Tibial nerve (tissue), 4 donors: ENCODE measurements at regions not wholly inside any gene's neighbourhood (a gene's known extent, or its start where the extent isn't known, plus 50 kb on each side); places are given as distances from the start of the nearest gene placed in this dataset.

Source experiments
- EP300 ChIP-seq, 2 donors: sonication (generic); formaldehyde crosslinking; IDR thresholded peaks; one replicate each; pipeline ENCODE4 v1.6.1; 2017; ENCODE audit warnings: antibody characterized with exemption in 2 of 2, mild to moderate bottlenecking in 1 of 2
- POLR2A ChIP-seq, 2 donors: fragments of 450-650 bp; IDR thresholded peaks; one replicate each; pipeline ENCODE4 v1.6.1; 2017; ENCODE audit warnings: antibody characterized with exemption in 2 of 2, mild to moderate bottlenecking in 2 of 2, moderate library complexity in 2 of 2
- TF ChIP-seq, protein P1 (sequence below), 5 experiments: fragments of 200-600 bp in 3 of 5; fragments of 450-650 bp in 2 of 5; sonication (generic) in 3 of 5; IDR thresholded peaks; one replicate each; pipeline ENCODE4 v1.5.1; 2016 to 2019; ENCODE audit warnings: antibody characterized with exemption in 5 of 5, mild to moderate bottlenecking in 3 of 5, moderate library complexity in 2 of 5

- TF ChIP-seq, protein P1, sequence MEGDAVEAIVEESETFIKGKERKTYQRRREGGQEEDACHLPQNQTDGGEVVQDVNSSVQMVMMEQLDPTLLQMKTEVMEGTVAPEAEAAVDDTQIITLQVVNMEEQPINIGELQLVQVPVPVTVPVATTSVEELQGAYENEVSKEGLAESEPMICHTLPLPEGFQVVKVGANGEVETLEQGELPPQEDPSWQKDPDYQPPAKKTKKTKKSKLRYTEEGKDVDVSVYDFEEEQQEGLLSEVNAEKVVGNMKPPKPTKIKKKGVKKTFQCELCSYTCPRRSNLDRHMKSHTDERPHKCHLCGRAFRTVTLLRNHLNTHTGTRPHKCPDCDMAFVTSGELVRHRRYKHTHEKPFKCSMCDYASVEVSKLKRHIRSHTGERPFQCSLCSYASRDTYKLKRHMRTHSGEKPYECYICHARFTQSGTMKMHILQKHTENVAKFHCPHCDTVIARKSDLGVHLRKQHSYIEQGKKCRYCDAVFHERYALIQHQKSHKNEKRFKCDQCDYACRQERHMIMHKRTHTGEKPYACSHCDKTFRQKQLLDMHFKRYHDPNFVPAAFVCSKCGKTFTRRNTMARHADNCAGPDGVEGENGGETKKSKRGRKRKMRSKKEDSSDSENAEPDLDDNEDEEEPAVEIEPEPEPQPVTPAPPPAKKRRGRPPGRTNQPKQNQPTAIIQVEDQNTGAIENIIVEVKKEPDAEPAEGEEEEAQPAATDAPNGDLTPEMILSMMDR (IDR thresholded peaks at IDR 0.05), result no peak
- TF ChIP-seq EP300 (IDR thresholded peaks at IDR 0.05) (no peak), POLR2A (IDR thresholded peaks at IDR 0.05) (no peak)
These were observed 144.0 kb upstream of the CDH6 start for GRCh38 chr5:31049461-31049860.
